ENCODE measurements at regions not wholly inside any gene's neighbourhood (a gene's known extent, or its start where the extent isn't known, plus 50 kb on each side); places are given as distances from the start of the nearest gene placed in this dataset.

GRCh38 chr2:151085181-151085611 lies 176.5 kb downstream of the RBM43 start:
- TF ChIP-seq CTCF (IDR thresholded peaks at IDR 0.05; ENCODE audit: low read depth, low read length, poor library complexity, severe bottlenecking) (no peak), EZH2phosphoT487 (IDR thresholded peaks at IDR 0.05; ENCODE audit: borderline replicate concordance, low read length) (no peak)

Data from DOHH2 (cell line).